SK-N-MC (cell line): ENCODE measurements at regions not wholly inside any gene's neighbourhood (a gene's known extent, or its start where the extent isn't known, plus 50 kb on each side); places are given as distances from the start of the nearest gene placed in this dataset.

Experiments
- EZH2 ChIP-seq: fragments of 200-600 bp; sonication (generic); IDR thresholded peaks from one replicate; pipeline ENCODE4 v1.6.1; 2017; ENCODE audit warnings: antibody characterized with exemption
- FOXP2 ChIP-seq: optimal IDR thresholded peaks from 2 replicates; pipeline ENCODE3; 2011; ENCODE audit warnings: mild to moderate bottlenecking, moderate library complexity; ENCODE audit not compliant: insufficient read depth; ENCODE audit errors: extremely low read length, control extremely low read depth
- POLR2AphosphoS5 ChIP-seq: IDR thresholded peaks from 2 replicates; pipeline ENCODE4 v1.6.1; 2012; ENCODE audit warnings: mild to moderate bottlenecking, low read depth, low read length, borderline replicate concordance

DNA sequence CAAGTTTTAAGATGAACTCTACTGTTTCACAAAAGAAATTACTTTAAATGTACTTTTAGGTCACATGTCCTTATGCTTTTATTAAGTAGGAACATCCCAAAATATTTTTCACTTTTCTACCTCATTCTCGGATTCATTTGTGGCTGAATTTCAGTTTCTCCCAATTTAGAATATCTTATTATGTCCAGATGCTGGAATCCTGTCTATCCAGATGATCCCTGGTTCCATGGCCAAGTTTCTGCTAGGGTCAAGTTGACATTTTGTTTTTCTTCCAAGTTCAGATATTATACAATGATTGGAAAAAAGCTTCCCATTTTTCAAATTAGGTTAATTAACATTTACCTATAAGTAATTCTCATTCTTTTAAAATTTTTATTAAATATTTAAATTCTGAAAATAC lies 181.8 kb upstream of the SLC16A7 start:
- TF ChIP-seq POLR2AphosphoS5 (no peak), EZH2 (no peak), FOXP2 (no peak)
